A673 (cell line): ENCODE measurements at regions not wholly inside any gene's neighbourhood (a gene's known extent, or its start where the extent isn't known, plus 50 kb on each side); places are given as distances from the start of the nearest gene placed in this dataset.

Experiments used
- CTCF ChIP-seq: fragments of 300-800, 200-600 bp; sonication (generic); conservative IDR thresholded peaks from 2 replicates; pipeline ENCODE4 v1.5.1; 2017; ENCODE audit warnings: low read depth, mild to moderate bottlenecking, antibody characterized with exemption, low read length, moderate library complexity, mixed read lengths
- EZH2 ChIP-seq: fragments of 200-600 bp; sonication (generic); IDR thresholded peaks from 2 replicates; pipeline ENCODE4 v1.6.1; 2017; ENCODE audit warnings: borderline replicate concordance, low read depth, mild to moderate bottlenecking, mixed read lengths, antibody characterized with exemption, low read length; ENCODE audit not compliant: poor library complexity, severe bottlenecking

- TF ChIP-seq CTCF (no peak), EZH2 (no peak)
Measured at GRCh38 chr2:236947896-236948295, 137.8 kb upstream of the COPS8 start.
